Kidney (tissue), 13 donors: ENCODE measurements at regions not wholly inside any gene's neighbourhood (a gene's known extent, or its start where the extent isn't known, plus 50 kb on each side); places are given as distances from the start of the nearest gene placed in this dataset.

Experiments
- DNase-seq, 5 donors: peaks; one replicate each; pipeline ENCODE4 v3.0.0-alpha.2; 2013 to 2020
- FAIRE-seq: peaks from 2 replicates; lab custom pipeline; 2012; peaks lifted over from hg19 to GRCh38; lab: Jason Lieb, UNC
- H3K27ac ChIP-seq, 2 donors: one replicate each; pipeline ENCODE4 v1.7.0; 2013; ENCODE audit warnings: low read depth in 2 of 2, low read length in 2 of 2, inconsistent platforms in 1 of 2
- H3K27me3 ChIP-seq: one replicate; pipeline ENCODE4 v1.7.1; 2013; ENCODE audit warnings: low read length, inconsistent platforms; ENCODE audit not compliant: control insufficient read depth, insufficient read depth
- H3K36me3 ChIP-seq, 3 donors: one replicate each; pipeline versions ENCODE4 v1.7.0 to v1.7.1; 2013; ENCODE audit warnings: low read length in 3 of 3, control low read depth in 1 of 3, inconsistent platforms in 1 of 3; ENCODE audit not compliant: insufficient read depth in 3 of 3, control insufficient read depth in 2 of 3
- H3K4me1 ChIP-seq, 3 donors: one replicate each; pipeline versions ENCODE4 v1.7.0 to v1.7.1; 2013; ENCODE audit warnings: low read length in 3 of 3, inconsistent platforms in 1 of 3, low read depth in 1 of 3; ENCODE audit not compliant: control insufficient read depth in 2 of 3, insufficient read depth in 2 of 3
- H3K4me3 ChIP-seq, 3 donors: one replicate each; pipeline versions ENCODE4 v1.7.0 to v1.8.1; 2013; ENCODE audit warnings: low read length in 3 of 3, control low read depth in 1 of 3, inconsistent platforms in 1 of 3
- H3K9ac ChIP-seq, 3 donors: one replicate each; pipeline versions ENCODE4 v1.7.0 to v1.7.1; 2013; ENCODE audit warnings: low read length in 3 of 3, control low read depth in 1 of 3, inconsistent platforms in 1 of 3
- H3K9me3 ChIP-seq, 3 donors: one replicate each; pipeline versions ENCODE4 v1.7.0 to v1.7.1; 2013; ENCODE audit warnings: low read length in 3 of 3, control low read depth in 1 of 3, inconsistent platforms in 1 of 3; ENCODE audit not compliant: control insufficient read depth in 2 of 3, insufficient read depth in 1 of 3
- intact Hi-C: fragments of 100-400 bp; cut with DNase I; formaldehyde crosslinking; loops from one replicate; pipeline ENCODE4 v1.11.1; 2022
- TF ChIP-seq, protein P1 (sequence below): IDR thresholded peaks from 3 replicates; pipeline ENCODE4 v1.5.1; 2012; ENCODE audit warnings: mild to moderate bottlenecking, moderate library complexity, borderline replicate concordance; ENCODE audit not compliant: insufficient read depth; ENCODE audit errors: extremely low read depth
- donor health status: control.
- donor health status: control.
- donor health status: control.
- donor health status: control.
- donor health status: control.
- donor health status: DM: yes; HTN: yes; CAD: no.
- donor health status: Normal renal cell carcinoma (clear cell type).

DNA sequence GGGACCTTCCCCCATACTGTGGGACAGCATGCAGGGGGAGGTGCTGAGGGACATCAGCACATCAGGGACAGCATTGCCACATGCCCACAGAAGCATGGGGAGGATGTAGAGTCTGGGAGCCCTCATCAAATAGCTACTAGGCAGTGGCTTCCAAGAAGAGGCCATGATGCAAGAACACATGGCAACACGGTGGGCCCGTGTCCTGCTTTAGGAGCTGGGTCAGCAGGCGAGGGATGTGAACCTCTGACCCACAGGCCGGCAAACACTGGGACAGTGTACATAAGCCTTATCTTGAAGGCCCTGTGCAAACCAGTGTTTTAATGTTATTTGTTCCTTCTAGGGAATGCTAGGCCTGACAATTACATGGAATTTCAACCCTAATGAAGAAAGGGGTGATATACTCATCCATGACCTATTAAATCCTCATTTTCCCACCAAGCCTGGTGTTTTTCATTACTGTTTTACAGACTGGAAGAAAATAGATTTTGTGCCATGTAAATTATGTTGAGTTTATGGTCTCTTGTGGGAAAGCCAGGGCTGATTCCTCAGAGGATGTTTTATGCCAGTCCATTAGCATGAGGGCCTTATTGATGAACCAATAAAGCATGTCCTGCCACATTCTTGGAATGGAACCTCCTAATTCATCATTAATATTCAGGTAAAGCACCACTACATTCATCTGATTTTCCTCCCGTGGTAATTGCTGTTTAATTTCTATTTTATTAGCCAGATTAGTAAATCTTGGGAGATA is 61.7 kb upstream of the SLC25A26 start:
- TF ChIP-seq, protein P1, sequence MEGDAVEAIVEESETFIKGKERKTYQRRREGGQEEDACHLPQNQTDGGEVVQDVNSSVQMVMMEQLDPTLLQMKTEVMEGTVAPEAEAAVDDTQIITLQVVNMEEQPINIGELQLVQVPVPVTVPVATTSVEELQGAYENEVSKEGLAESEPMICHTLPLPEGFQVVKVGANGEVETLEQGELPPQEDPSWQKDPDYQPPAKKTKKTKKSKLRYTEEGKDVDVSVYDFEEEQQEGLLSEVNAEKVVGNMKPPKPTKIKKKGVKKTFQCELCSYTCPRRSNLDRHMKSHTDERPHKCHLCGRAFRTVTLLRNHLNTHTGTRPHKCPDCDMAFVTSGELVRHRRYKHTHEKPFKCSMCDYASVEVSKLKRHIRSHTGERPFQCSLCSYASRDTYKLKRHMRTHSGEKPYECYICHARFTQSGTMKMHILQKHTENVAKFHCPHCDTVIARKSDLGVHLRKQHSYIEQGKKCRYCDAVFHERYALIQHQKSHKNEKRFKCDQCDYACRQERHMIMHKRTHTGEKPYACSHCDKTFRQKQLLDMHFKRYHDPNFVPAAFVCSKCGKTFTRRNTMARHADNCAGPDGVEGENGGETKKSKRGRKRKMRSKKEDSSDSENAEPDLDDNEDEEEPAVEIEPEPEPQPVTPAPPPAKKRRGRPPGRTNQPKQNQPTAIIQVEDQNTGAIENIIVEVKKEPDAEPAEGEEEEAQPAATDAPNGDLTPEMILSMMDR, result no peak
- H3K36me3 ChIP-seq, result no peaks in the 10 kb centered on the region
- H3K27me3 ChIP-seq, result no peaks in the 10 kb centered on the region
- FAIRE-seq (no peak), DNase-seq (no peak)
- intact Hi-C loops, result no loop called here
- peaks cover 0 to 2% (median 0%) of the 10 kb centered on the region in 3 donors for H3K4me1 ChIP-seq
- no peak overlapping the region for H3K4me3 ChIP-seq
- no peaks in the 10 kb centered on the region for H3K9me3 ChIP-seq
- H3K9ac ChIP-seq, result no peak overlapping the region
- no peak overlapping the region for H3K27ac ChIP-seq

DNA sequence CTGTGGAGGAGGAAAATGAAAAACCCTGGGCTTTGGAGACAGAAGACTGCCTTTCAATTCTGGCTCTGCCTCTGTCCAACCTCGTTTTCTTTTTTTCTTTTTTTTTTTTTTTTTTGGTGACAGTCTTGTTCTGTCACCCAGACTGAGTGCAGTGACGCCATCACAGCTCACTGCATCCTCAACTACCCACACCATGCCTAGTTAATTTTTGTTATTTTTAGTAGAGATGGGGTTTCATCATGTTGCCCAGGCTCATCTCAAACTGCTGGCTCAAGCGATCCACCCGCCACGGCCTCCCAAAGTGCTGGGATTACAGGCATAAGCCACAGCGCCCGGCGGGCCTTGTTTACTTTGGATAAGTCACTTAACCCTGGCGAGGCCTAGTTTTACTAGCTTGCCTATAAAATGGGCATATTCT is 66.3 kb upstream of the SLC25A26 start:
- H3K4me1 ChIP-seq, result peaks cover 0 to 4% (median 4%) of the 10 kb centered on the region in 3 donors
- H3K9ac ChIP-seq, result no peak overlapping the region
- H3K36me3 ChIP-seq, result no peaks in the 10 kb centered on the region
- TF ChIP-seq, protein P1, result no peak
- FAIRE-seq (no peak), DNase-seq (peak in 4 of 5 donors; percentile 40 to 56 (median 48))
- peak overlapping the region in 2 of 3 donors; percentile 55 to 59 for H3K4me3 ChIP-seq
- intact Hi-C loops, result no loop called here
- H3K27me3 ChIP-seq, result no peaks in the 10 kb centered on the region
- H3K27ac ChIP-seq, result no peak overlapping the region
- H3K9me3 ChIP-seq, result no peaks in the 10 kb centered on the region

DNA sequence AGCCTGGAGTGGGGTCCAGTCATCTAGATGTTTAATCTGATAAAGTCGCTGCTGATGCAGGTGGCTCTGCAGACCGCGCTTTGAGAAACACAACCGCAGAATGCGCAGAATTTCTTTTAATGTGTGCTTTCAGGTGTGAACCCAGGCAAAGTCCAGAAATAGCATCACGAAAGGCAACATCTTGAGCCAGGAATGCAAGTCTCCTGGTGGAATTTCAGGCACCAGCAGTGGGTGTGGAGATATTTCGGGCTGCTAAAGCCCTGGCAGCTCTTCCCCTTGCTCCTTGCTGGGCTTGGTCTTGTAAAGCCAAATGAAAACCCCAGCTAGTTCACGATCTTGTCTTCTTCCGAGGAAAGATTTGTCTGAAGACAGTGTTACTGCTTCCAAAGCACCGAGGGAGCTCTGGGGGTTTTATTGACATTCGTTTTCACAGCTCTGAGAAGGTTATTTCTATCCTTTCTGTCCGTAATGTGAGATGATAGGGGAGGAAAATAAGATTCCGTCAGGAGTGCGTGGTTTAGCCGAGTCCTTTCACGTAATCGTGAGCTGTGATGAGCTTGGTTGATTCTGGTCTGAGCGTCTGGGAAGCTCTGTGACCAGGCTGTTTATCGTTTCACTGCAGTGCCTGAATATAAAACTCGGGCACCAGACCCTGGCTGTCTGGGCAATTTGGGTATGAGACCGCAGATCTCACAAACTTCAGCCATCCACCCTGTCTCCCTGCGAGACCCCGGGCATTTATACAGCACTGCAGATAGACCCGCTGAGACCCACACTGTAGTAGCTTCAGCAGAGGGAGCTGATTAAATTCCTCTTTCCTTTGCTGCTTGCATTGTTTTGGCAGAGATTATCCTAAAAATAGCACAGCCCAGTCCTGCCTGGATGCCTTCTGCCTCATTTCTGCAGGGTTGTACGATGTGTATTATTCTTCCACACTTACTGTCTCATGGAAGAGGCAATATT is 67.0 kb upstream of the SLC25A26 start:
- H3K36me3 ChIP-seq, result no peaks in the 10 kb centered on the region
- TF ChIP-seq, protein P1, result no peak
- H3K4me1 ChIP-seq, result peaks cover 0 to 4% (median 4%) of the 10 kb centered on the region in 3 donors
- H3K9me3 ChIP-seq, result no peaks in the 10 kb centered on the region
- intact Hi-C loops, result no loop called here
- no peak overlapping the region for H3K27ac ChIP-seq
- H3K4me3 ChIP-seq, result peak overlapping the region; percentile 30 to 59 (median 55)
- DNase-seq (peak in 4 of 5 donors; percentile 38 to 70 (median 58)), FAIRE-seq (no peak)
- no peaks in the 10 kb centered on the region for H3K27me3 ChIP-seq
- no peak overlapping the region for H3K9ac ChIP-seq
